Adrenal gland (tissue), 9 donors: ENCODE measurements at regions not wholly inside any gene's neighbourhood (a gene's known extent, or its start where the extent isn't known, plus 50 kb on each side); places are given as distances from the start of the nearest gene placed in this dataset.

Source experiments
- DNase-seq, 7 donors: peaks; one replicate each; pipeline ENCODE4 v3.0.0-alpha.2; 2019 to 2020
- H3K27ac ChIP-seq, 5 donors: fragments of 200-600 bp; sonication (generic) in 4 of 5; 1 replicate in 3 of 5; 2 replicates in 2 of 5; pipeline versions ENCODE4 v1.5.1 to v1.8.0; 2016 to 2020; ENCODE audit warnings: mild to moderate bottlenecking in 1 of 5
- H3K27me3 ChIP-seq: fragments of 200-600 bp; 2 replicates; pipeline ENCODE4 v1.8.0; 2021
- H3K36me3 ChIP-seq, 2 donors: fragments of 200-600 bp; replicated peaks in 1 of 2; 1 replicate in 1 of 2; 2 replicates in 1 of 2; pipeline versions ENCODE4 v1.5.1 to v1.8.0; 2018 to 2022
- H3K4me1 ChIP-seq, 2 donors: fragments of 200-600 bp; replicated peaks in 1 of 2; 1 replicate in 1 of 2; 2 replicates in 1 of 2; pipeline versions ENCODE4 v1.5.1 to v1.8.0; 2018 to 2021
- H3K4me3 ChIP-seq, 4 donors: fragments of 200-600 bp; sonication (generic) in 3 of 4; one replicate each; pipeline ENCODE4 v1.5.1; 2016 to 2018
- H3K9me3 ChIP-seq, 3 donors: fragments of 200-600 bp; sonication (generic) in 1 of 3; replicated peaks in 1 of 3; 1 replicate in 2 of 3; 2 replicates in 1 of 3; pipeline versions ENCODE4 v1.5.1 to v1.8.0; 2016 to 2021
- POLR2A ChIP-seq, 2 donors: fragments of 450-650 bp; IDR thresholded peaks; one replicate each; pipeline ENCODE4 v1.6.1; 2017; ENCODE audit warnings: antibody characterized with exemption in 2 of 2, mild to moderate bottlenecking in 2 of 2, moderate library complexity in 1 of 2
- WGBS, 4 donors: extraction: QIAGEN DNeasy Blood & Tissue Kit in 2 of 4; methylation state at CpG; one replicate each; pipeline versions ENCODE4 v1.1.5 to v1.1.7; 2013 to 2017; 5-methylcytosine and 5-hydroxymethylcytosine counted together
- intact Hi-C, 2 donors: fragments of 100-400 bp; cut with DNase I; formaldehyde crosslinking; loops; one replicate each; pipeline versions ENCODE4 v1.14.1 to v1.15.0; 2022 to 2023
- TF ChIP-seq, protein P1 (sequence below), 6 experiments: fragments of 450-650 bp in 4 of 6; fragments of 200-600 bp in 2 of 6; sonication (generic) in 1 of 6; IDR thresholded peaks; 1 replicate in 5 of 6; 2 replicates in 1 of 6; pipeline versions ENCODE4 v1.5.1 to v1.8.0; 2016 to 2021; ENCODE audit warnings: antibody characterized with exemption in 6 of 6, mild to moderate bottlenecking in 2 of 6, moderate library complexity in 1 of 6
- donor health status: healthy with polysubstance abuse.
- donor health status: Bipolar disorder and iron deficiency.
- donor health status: DM: yes; HTN: yes; CAD: no.
- donor health status: DM: no; HTN: no; CAD: no.
- donor health status: DM: no; HTN: no; CAD: no.

DNA sequence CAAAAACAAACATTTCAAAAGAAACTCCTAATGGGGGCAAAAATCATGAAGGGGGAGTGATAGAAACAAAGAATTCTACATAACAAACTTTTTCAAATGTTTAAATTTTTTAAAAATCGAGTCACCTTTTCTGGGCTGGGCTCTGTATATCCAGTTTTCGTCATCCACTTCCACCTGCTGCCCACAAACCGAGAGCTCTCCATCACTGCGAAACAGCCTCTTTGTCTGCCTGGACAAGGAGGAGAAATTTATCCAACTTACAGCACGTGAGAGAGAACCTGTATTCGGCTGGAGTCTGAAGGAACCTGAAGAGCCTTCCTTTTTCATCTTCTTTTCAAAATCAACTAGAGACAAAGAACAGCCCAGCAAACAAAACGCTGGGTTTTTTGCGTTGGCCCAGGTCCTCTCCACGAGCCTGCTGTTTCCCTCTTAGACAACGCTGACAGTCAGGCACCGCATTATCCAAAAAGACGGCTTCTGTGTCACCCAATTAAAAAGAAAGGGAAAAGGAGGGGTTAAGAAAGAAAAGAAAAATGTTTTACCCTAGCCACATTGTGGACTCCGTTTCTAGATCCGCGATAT lies 72.4 kb upstream of the NHSL1 start:
- Histone ChIP-seq H3K9me3 (no peaks in the 10 kb centered on the region), H3K27me3 (peaks cover 5% of the 10 kb centered on the region), H3K4me3 (peak overlapping the region in 1 of 4 donors; percentile 48), H3K4me1 (peaks cover 0 to 12% of the 10 kb centered on the region in 2 donors), H3K27ac (no peak overlapping the region), H3K36me3 (no peaks in the 10 kb centered on the region)
- no peak for DNase-seq
- intact Hi-C loops = no loop called here
- TF ChIP-seq POLR2A (IDR thresholded peaks at IDR 0.05) = no peak
- TF ChIP-seq, protein P1, sequence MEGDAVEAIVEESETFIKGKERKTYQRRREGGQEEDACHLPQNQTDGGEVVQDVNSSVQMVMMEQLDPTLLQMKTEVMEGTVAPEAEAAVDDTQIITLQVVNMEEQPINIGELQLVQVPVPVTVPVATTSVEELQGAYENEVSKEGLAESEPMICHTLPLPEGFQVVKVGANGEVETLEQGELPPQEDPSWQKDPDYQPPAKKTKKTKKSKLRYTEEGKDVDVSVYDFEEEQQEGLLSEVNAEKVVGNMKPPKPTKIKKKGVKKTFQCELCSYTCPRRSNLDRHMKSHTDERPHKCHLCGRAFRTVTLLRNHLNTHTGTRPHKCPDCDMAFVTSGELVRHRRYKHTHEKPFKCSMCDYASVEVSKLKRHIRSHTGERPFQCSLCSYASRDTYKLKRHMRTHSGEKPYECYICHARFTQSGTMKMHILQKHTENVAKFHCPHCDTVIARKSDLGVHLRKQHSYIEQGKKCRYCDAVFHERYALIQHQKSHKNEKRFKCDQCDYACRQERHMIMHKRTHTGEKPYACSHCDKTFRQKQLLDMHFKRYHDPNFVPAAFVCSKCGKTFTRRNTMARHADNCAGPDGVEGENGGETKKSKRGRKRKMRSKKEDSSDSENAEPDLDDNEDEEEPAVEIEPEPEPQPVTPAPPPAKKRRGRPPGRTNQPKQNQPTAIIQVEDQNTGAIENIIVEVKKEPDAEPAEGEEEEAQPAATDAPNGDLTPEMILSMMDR (IDR thresholded peaks at IDR 0.05) = no peak
- 31 to 35% (median 33%) methylated on average over 15 of the region's 15 CpGs for WGBS, 4 donors

DNA sequence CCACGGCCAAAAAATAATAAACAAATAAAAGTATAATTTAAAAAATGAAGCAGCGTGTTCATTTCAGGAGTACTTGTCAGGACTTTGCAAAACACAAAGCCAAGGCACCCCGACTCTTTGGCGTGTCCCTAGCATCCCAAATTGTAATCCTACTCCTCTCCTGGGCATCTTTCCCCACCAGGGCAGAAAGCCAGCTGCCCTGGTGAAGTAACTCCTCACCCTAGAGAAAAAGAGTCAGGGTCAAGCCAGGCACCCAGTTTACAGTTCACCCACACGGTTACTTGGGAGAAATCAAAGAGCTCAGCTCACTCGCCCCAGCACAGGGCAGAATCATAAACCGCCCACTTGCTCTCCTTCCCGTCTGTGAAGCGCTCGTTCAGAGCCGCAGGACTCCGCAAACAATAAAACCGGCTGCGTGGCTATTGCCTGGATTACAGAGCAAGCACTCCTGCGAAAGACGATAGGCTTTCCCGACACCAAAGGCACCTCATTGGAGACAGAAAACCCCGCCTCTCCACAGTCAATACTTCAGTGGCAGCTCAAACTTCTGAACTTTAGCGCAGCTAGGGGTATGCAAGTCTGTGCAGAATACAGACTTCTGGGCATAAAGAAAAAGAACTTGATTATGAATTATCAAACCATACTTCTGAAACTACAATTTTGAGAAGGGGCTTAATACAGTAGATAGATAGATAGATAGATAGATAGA lies 73.0 kb upstream of the NHSL1 start:
- WGBS, 4 donors = 8 to 23% (median 9%) methylated on average over 10 to 19 of the region's 19 CpGs
- H3K27ac ChIP-seq = peak overlapping the region in 1 of 5 donors; percentile 27
- intact Hi-C loops = no loop called here
- no peaks in the 10 kb centered on the region for H3K9me3 ChIP-seq
- H3K36me3 ChIP-seq = no peaks in the 10 kb centered on the region
- TF ChIP-seq POLR2A (IDR thresholded peaks at IDR 0.05) = peak in 1 of 2 donors; percentile 40
- TF ChIP-seq, protein P1 (IDR thresholded peaks at IDR 0.05) = no peak
- peak overlapping the region in 1 of 4 donors; percentile 48 for H3K4me3 ChIP-seq
- H3K27me3 ChIP-seq = peaks cover 5% of the 10 kb centered on the region
- H3K4me1 ChIP-seq = peaks cover 0 to 12% of the 10 kb centered on the region in 2 donors
- peak; percentile 26 to 73 (median 68) for DNase-seq

DNA sequence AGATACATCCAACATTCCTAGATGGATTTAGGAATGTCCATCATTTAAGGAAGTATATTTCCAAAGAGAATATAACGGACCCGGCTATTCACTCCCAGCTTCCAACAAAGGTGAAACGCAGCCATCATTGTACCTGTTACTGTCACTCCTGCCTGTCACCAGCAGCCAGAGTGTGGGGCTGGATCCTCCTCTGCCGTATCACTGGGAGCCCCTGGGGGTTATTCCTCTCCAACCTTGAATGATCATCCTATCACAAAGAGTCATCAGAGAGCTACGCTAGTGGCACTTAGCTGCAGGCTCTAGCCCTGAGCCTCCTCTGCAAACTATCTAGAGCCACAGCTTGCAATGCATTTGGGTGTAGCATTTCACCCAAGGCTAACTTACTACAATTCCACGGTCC lies 73.6 kb upstream of the NHSL1 start:
- no peak overlapping the region for H3K4me3 ChIP-seq
- H3K27ac ChIP-seq = no peak overlapping the region
- TF ChIP-seq, protein P1 (IDR thresholded peaks at IDR 0.05) = no peak
- no peak for TF ChIP-seq POLR2A (IDR thresholded peaks at IDR 0.05)
- intact Hi-C loops = no loop called here
- DNase-seq = no peak
- no peaks in the 10 kb centered on the region for H3K36me3 ChIP-seq
- peaks cover 0 to 12% of the 10 kb centered on the region in 2 donors for H3K4me1 ChIP-seq
- 66 to 77% (median 69%) methylated on average over 4 to 6 of the region's 6 CpGs for WGBS, 4 donors
- no peaks in the 10 kb centered on the region for H3K9me3 ChIP-seq
- H3K27me3 ChIP-seq = peaks cover 5% of the 10 kb centered on the region

DNA sequence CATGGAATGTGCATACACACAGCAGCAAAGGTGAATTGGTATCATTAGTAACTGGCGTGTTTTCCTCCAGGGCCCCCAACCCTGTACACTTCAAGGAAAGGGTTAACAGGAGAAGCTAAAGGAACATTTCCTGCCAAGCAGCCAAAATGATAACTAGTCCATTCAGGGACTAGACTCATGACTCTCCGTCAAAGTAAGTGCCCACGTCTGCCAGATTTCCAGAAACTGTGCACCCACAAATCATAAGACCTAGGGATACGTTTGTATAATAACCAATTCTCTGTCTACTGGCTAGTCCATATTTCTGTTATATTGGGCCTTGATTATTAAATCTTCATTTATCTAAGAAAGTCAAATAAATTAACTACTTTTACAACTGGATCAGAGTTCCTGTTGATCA lies 76.0 kb upstream of the NHSL1 start:
- TF ChIP-seq, protein P1 (IDR thresholded peaks at IDR 0.05) = no peak
- TF ChIP-seq POLR2A (IDR thresholded peaks at IDR 0.05) = no peak
- Histone ChIP-seq H3K4me1 (peaks cover 0 to 12% of the 10 kb centered on the region in 2 donors), H3K27ac (no peak overlapping the region), H3K27me3 (no peaks in the 10 kb centered on the region), H3K4me3 (no peak overlapping the region), H3K9me3 (no peaks in the 10 kb centered on the region), H3K36me3 (no peaks in the 10 kb centered on the region)
- intact Hi-C loops = no loop called here
- DNase-seq = no peak
- WGBS, 4 donors = 70 to 84% (median 81%) methylated on average over 4 of the region's 4 CpGs
